K562 (cell line): ENCODE measurements at regions not wholly inside any gene's neighbourhood (a gene's known extent, or its start where the extent isn't known, plus 50 kb on each side); places are given as distances from the start of the nearest gene placed in this dataset.

ENCODE experiments used
- ATAC-seq: fragments of 200-7000 bp; cut with Tn5 transposase; 3 replicates; pipeline ENCODE4 v1.9.1; 2020; ENCODE audit warnings: moderate library complexity
- BruUV-seq: library from RNA; stranded (reverse); fragments of 400-500 nt; replicated peaks from 2 replicates; lab custom pipeline; 2021; lab: Mats Ljungman, UMichigan
- CTCF ChIA-PET: fragments of 300-600 bp; formaldehyde crosslinking; extraction: SDS; loops from one replicate; lab custom pipeline; 2021; ENCODE audit warnings: low intra/inter-chr PET ratio; lab: Yijun Ruan, JAX
- POLR2A ChIA-PET: fragments of 300-600, 350-650 bp; sonication (Branson Sonifier 250); formaldehyde crosslinking; extraction: SDS; loops from one replicate; lab custom pipeline; 2021; ENCODE audit warnings: antibody characterized with exemption, inconsistent platforms; lab: Yijun Ruan, JAX
- DNase-seq, 4 experiments: peaks; one replicate each; pipeline versions ENCODE4 v3.0.0 to v3.0.0-alpha.2; 2011 to 2018; ENCODE audit warnings: low spot score in 3 of 4, mixed read lengths in 3 of 4; ENCODE audit errors: extremely low read depth in 1 of 4
- FAIRE-seq: peaks from 2 replicates; lab custom pipeline; 2011; peaks lifted over from hg19 to GRCh38; lab: Jason Lieb, UNC
- H2AFZ ChIP-seq: 2 replicates; pipeline ENCODE4 v1.6.0; 2011; ENCODE audit warnings: low read depth, low read length, control low read depth, inconsistent platforms
- H3K27ac ChIP-seq: fragments of 200-600 bp; 3 replicates; pipeline ENCODE4 v1.8.0; 2011; ENCODE audit warnings: low read depth, mild to moderate bottlenecking, control low read depth, inconsistent platforms, low read length, moderate library complexity, mixed read lengths; ENCODE audit errors: extremely low read depth
- H3K27me3 ChIP-seq, 2 experiments: fragments of 300-600 bp in 1 of 2; 2 replicates in 1 of 2; 3 replicates in 1 of 2; pipeline versions ENCODE4 v1.6.0 to v1.8.0; 2011; ENCODE audit warnings: inconsistent platforms in 2 of 2, low read length in 2 of 2, mild to moderate bottlenecking in 1 of 2, mixed read lengths in 1 of 2, moderate library complexity in 1 of 2; ENCODE audit not compliant: control insufficient read depth in 2 of 2, insufficient read depth in 2 of 2
- H3K36me3 ChIP-seq: fragments of 300-600 bp; 3 replicates; pipeline ENCODE4 v1.8.0; 2011; ENCODE audit warnings: mild to moderate bottlenecking, low read length, inconsistent platforms; ENCODE audit not compliant: control insufficient read depth, insufficient read depth
- H3K4me1 ChIP-seq, 2 experiments: fragments of 200-600 bp in 1 of 2; replicated peaks in 1 of 2; 2 replicates in 1 of 2; 3 replicates in 1 of 2; pipeline versions ENCODE4 v1.5.1 to v1.8.0; 2011; ENCODE audit warnings: inconsistent platforms in 2 of 2, low read length in 2 of 2, mild to moderate bottlenecking in 1 of 2, mixed read lengths in 1 of 2, moderate library complexity in 1 of 2; ENCODE audit not compliant: control insufficient read depth in 2 of 2, insufficient read depth in 2 of 2
- H3K4me2 ChIP-seq: 2 replicates; pipeline ENCODE4 v1.6.1; 2011; ENCODE audit warnings: low read length, control low read depth, inconsistent platforms, mixed read lengths; ENCODE audit not compliant: insufficient read depth
- H3K4me3 ChIP-seq: fragments of 200-600 bp; sonication (generic), shearing (Covaris generic); 2 replicates; pipeline ENCODE4 v1.5.1; 2016; ENCODE audit warnings: control low read depth, inconsistent platforms
- H3K79me2 ChIP-seq: fragments of 200-600 bp; 3 replicates; pipeline ENCODE4 v1.8.0; 2011; ENCODE audit warnings: low read length, inconsistent platforms; ENCODE audit not compliant: control insufficient read depth, insufficient read depth
- H3K9ac ChIP-seq, 2 experiments: 2 replicates each; pipeline versions ENCODE4 v1.6.0 to v1.6.1; 2011; ENCODE audit warnings: low read depth in 2 of 2, low read length in 2 of 2, control low read depth in 1 of 2, inconsistent platforms in 1 of 2, mild to moderate bottlenecking in 1 of 2, mixed read lengths in 1 of 2; ENCODE audit not compliant: insufficient read depth in 1 of 2
- H3K9me1 ChIP-seq: one replicate; pipeline ENCODE4 v1.6.0; 2011; ENCODE audit warnings: inconsistent platforms, mild to moderate bottlenecking, low read length, moderate library complexity; ENCODE audit not compliant: control insufficient read depth, insufficient read depth
- H3K9me3 ChIP-seq: replicated peaks from 2 replicates; pipeline ENCODE4 v1.5.1; 2011; ENCODE audit warnings: low read depth, low read length, inconsistent platforms; ENCODE audit not compliant: control insufficient read depth, insufficient read depth
- H4K20me1 ChIP-seq: replicated peaks from 2 replicates; pipeline ENCODE4 v1.6.1; 2011; ENCODE audit warnings: low read length, inconsistent platforms, mixed read lengths; ENCODE audit not compliant: control insufficient read depth, insufficient read depth
- ATF1 ChIP-seq, 2 experiments: fragments of 450-650 bp in 1 of 2; IDR thresholded peaks; 2 replicates each; pipeline ENCODE4 v1.6.1; 2016; ENCODE audit warnings: missing compliant biosample characterization in 1 of 2, missing genetic modification characterization in 1 of 2
- E2F5 ChIP-seq: sonication (generic); formaldehyde crosslinking; IDR thresholded peaks from 2 replicates; pipeline ENCODE4 v1.8.0; 2022; ENCODE audit warnings: mild to moderate bottlenecking, missing genetic modification reagents
- ELK1 ChIP-seq: sonication (generic); formaldehyde crosslinking; IDR thresholded peaks from 2 replicates; pipeline ENCODE4 v1.8.1; 2022; ENCODE audit warnings: missing genetic modification reagents
- ETV1 ChIP-seq: fragments of 450-650 bp; conservative IDR thresholded peaks from 2 replicates; pipeline ENCODE4 v1.6.1; 2016; ENCODE audit warnings: missing genetic modification characterization, control low read depth, low read depth, missing compliant biosample characterization
- KDM2B ChIP-seq: fragments of 250-450 bp; sonication (Bioruptor Pico); IDR thresholded peaks from 2 replicates; pipeline ENCODE4 v1.8.0; 2021; ENCODE audit warnings: mild to moderate bottlenecking, moderate library complexity
- MITF ChIP-seq: IDR thresholded peaks from 2 replicates; pipeline ENCODE4 v1.6.1; 2014; ENCODE audit warnings: antibody characterized with exemption
- NFATC3 ChIP-seq: fragments of 450-650 bp; IDR thresholded peaks from 2 replicates; pipeline ENCODE4 v1.6.1; 2017; ENCODE audit warnings: mild to moderate bottlenecking
- SPI1 ChIP-seq: IDR thresholded peaks from 2 replicates; pipeline ENCODE4 v1.6.1; 2011; ENCODE audit warnings: low read depth, low read length, control low read depth, borderline replicate concordance
- TEAD2 ChIP-seq: fragments of 450-650 bp; IDR thresholded peaks from 2 replicates; pipeline ENCODE4 v1.6.1; 2016; ENCODE audit warnings: missing genetic modification characterization, control low read depth, missing compliant biosample characterization
- TEAD4 ChIP-seq, 2 experiments: sonication (generic) in 1 of 2; formaldehyde crosslinking in 1 of 2; IDR thresholded peaks; 2 replicates each; pipeline versions ENCODE4 v1.6.1 to v1.8.0; 2012 to 2022; ENCODE audit warnings: borderline replicate concordance in 1 of 2, inconsistent platforms in 1 of 2, low read length in 1 of 2, mild to moderate bottlenecking in 1 of 2, missing genetic modification reagents in 1 of 2
- ZBTB7A ChIP-seq: IDR thresholded peaks from 2 replicates; pipeline ENCODE4 v1.6.1; 2011; ENCODE audit warnings: low read depth, mild to moderate bottlenecking, low read length, moderate library complexity, borderline replicate concordance; ENCODE audit not compliant: control insufficient read depth
- ZNF77 ChIP-seq: fragments of 250-450 bp; sonication (Bioruptor Pico); IDR thresholded peaks from 2 replicates; pipeline ENCODE4 v1.5.0; 2020
- ZNF780A ChIP-seq: fragments of 250-450 bp; sonication (Bioruptor Pico); IDR thresholded peaks from 2 replicates; pipeline ENCODE4 v1.5.0; 2021; ENCODE audit warnings: mild to moderate bottlenecking
- in situ Hi-C: fragments of 300-500 bp; cut with MboI; formaldehyde crosslinking; loops from 4 replicates; pipeline ENCODE4 v1.15.0; 2018; ENCODE audit warnings: inconsistent platforms, mixed read lengths
- intact Hi-C: fragments of 100-400 bp; cut with micrococcal nuclease; formaldehyde crosslinking; loops from 2 replicates; pipeline ENCODE4 v1.14.2; 2022

GRCh38 chr7:96855139-96855538 is 145.5 kb upstream of the SEM1 start:
- ChIA-PET CTCF (no interaction called here), POLR2A (no interaction called here)
- Histone ChIP-seq H3K27ac (no peak overlapping the region), H3K79me2 (no peaks in the 10 kb centered on the region), H2AFZ (no peak overlapping the region), H3K9ac (no peak overlapping the region), H3K4me2 (no peak overlapping the region), H3K27me3 (peaks cover 0 to 4% of the 10 kb centered on the region in 2 experiments; a peak in 1 of 5 replicates), H4K20me1 (no peaks in the 10 kb centered on the region), H3K9me3 (no peaks in the 10 kb centered on the region), H3K36me3 (no peaks in the 10 kb centered on the region), H3K4me3 (no peak overlapping the region), H3K9me1 (no peaks in the 10 kb centered on the region), H3K4me1 (no peaks in the 10 kb centered on the region)
- DNase-seq: no peak
- FAIRE-seq: no peak
- in situ Hi-C loops: no loop called here
- intact Hi-C loops: no loop called here
- no TSS peak for BruUV-seq
- ATAC-seq: no peak
- TF ChIP-seq ETV1 (tag) (no peak), KDM2B (CRISPR knock-in tag) (no peak), MITF (no peak), TEAD4 (IDR thresholded peaks at IDR 0.05; ENCODE audit: low read length) (no peak), TEAD4 (CRISPR knock-in tag; IDR thresholded peaks at IDR 0.05; ENCODE audit: borderline replicate concordance) (no peak), E2F5 (CRISPR knock-in tag) (no peak), SPI1 (no peak), ZNF780A (CRISPR knock-in tag) (no peak), NFATC3 (no peak), ELK1 (no peak), TEAD2 (tag) (no peak), ZNF77 (CRISPR knock-in tag) (no peak), ATF1 (CRISPR knock-in tag; IDR thresholded peaks at IDR 0.05) (no peak), ATF1 (tag; IDR thresholded peaks at IDR 0.05) (no peak), ZBTB7A (no peak)
